Tibial nerve (tissue), 4 donors: ENCODE measurements at regions not wholly inside any gene's neighbourhood (a gene's known extent, or its start where the extent isn't known, plus 50 kb on each side); places are given as distances from the start of the nearest gene placed in this dataset.
A peak's percentile ranks its signal among the peaks of the same experiment; 100 is the strongest.

Source experiments
- DNase-seq, 2 donors: peaks; one replicate each; pipeline ENCODE4 v3.0.0-alpha.2; 2019; ENCODE audit warnings: low spot score in 2 of 2
- H3K27ac ChIP-seq, 4 donors: fragments of 200-600 bp; sonication (generic) in 3 of 4; one replicate each; pipeline ENCODE4 v1.5.1; 2017 to 2019; ENCODE audit warnings: mild to moderate bottlenecking in 1 of 4
- H3K27me3 ChIP-seq, 2 donors: fragments of 200-600 bp; sonication (generic) in 1 of 2; one replicate each; pipeline versions ENCODE4 v1.5.1 to v1.6.0; 2017 to 2019
- H3K36me3 ChIP-seq, 3 donors: fragments of 200-600 bp; sonication (generic); one replicate each; pipeline ENCODE4 v1.5.1; 2018 to 2019
- H3K4me1 ChIP-seq, 4 donors: fragments of 200-600 bp; sonication (generic) in 3 of 4; one replicate each; pipeline ENCODE4 v1.5.1; 2017 to 2019
- H3K4me3 ChIP-seq, 4 donors: fragments of 200-600 bp; sonication (generic) in 3 of 4; one replicate each; pipeline ENCODE4 v1.5.1; 2017 to 2019; ENCODE audit warnings: mild to moderate bottlenecking in 1 of 4, moderate library complexity in 1 of 4
- H3K9me3 ChIP-seq, 4 donors: fragments of 200-600 bp; sonication (generic) in 3 of 4; one replicate each; pipeline ENCODE4 v1.5.1; 2017 to 2019
- CTCF ChIP-seq, 5 experiments: fragments of 200-600 bp in 3 of 5; fragments of 450-650 bp in 2 of 5; sonication (generic) in 3 of 5; IDR thresholded peaks; one replicate each; pipeline ENCODE4 v1.5.1; 2016 to 2019; ENCODE audit warnings: antibody characterized with exemption in 5 of 5, mild to moderate bottlenecking in 3 of 5, moderate library complexity in 2 of 5
- EP300 ChIP-seq, 2 donors: sonication (generic); formaldehyde crosslinking; IDR thresholded peaks; one replicate each; pipeline ENCODE4 v1.6.1; 2017; ENCODE audit warnings: antibody characterized with exemption in 2 of 2, mild to moderate bottlenecking in 1 of 2
- POLR2A ChIP-seq, 2 donors: fragments of 450-650 bp; IDR thresholded peaks; one replicate each; pipeline ENCODE4 v1.6.1; 2017; ENCODE audit warnings: antibody characterized with exemption in 2 of 2, mild to moderate bottlenecking in 2 of 2, moderate library complexity in 2 of 2
- WGBS, 2 donors: methylation state at CpG; one replicate each; pipeline ENCODE4 v1.1.5; 2018; 5-methylcytosine and 5-hydroxymethylcytosine counted together

- no peak overlapping the region for H3K4me3 ChIP-seq
- peak in 1 of 2 donors; percentile 41 for TF ChIP-seq EP300 (IDR thresholded peaks at IDR 0.05)
- TF ChIP-seq POLR2A (IDR thresholded peaks at IDR 0.05), result no peak
- 18 to 20% methylated on average over 9 of the region's 9 CpGs for WGBS, 2 donors
- H3K9me3 ChIP-seq, result no peaks in the 10 kb centered on the region
- DNase-seq, result no peak
- H3K36me3 ChIP-seq, result no peaks in the 10 kb centered on the region
- no peak overlapping the region for H3K27ac ChIP-seq
- peaks cover 0 to 11% (median 2%) of the 10 kb centered on the region in 4 donors for H3K4me1 ChIP-seq
- peaks cover 0 to 2% of the 10 kb centered on the region in 2 donors for H3K27me3 ChIP-seq
Measured at GRCh38 chr9:21549251-21549765, 67.2 kb upstream of the IFNE start.

- peaks cover 0 to 11% (median 2%) of the 10 kb centered on the region in 4 donors for H3K4me1 ChIP-seq
- TF ChIP-seq CTCF (IDR thresholded peaks at IDR 0.05) (no peak), EP300 (IDR thresholded peaks at IDR 0.05) (no peak), POLR2A (IDR thresholded peaks at IDR 0.05) (no peak)
- H3K36me3 ChIP-seq, result no peaks in the 10 kb centered on the region
- H3K27ac ChIP-seq, result no peak overlapping the region
- H3K9me3 ChIP-seq, result no peaks in the 10 kb centered on the region
- no peak for DNase-seq
- 84 to 94% methylated on average over 4 of the region's 4 CpGs for WGBS, 2 donors
- H3K27me3 ChIP-seq, result peaks cover 0 to 3% of the 10 kb centered on the region in 2 donors
- no peak overlapping the region for H3K4me3 ChIP-seq
Measured at GRCh38 chr9:21549890-21550289, 67.8 kb upstream of the IFNE start.

DNA sequence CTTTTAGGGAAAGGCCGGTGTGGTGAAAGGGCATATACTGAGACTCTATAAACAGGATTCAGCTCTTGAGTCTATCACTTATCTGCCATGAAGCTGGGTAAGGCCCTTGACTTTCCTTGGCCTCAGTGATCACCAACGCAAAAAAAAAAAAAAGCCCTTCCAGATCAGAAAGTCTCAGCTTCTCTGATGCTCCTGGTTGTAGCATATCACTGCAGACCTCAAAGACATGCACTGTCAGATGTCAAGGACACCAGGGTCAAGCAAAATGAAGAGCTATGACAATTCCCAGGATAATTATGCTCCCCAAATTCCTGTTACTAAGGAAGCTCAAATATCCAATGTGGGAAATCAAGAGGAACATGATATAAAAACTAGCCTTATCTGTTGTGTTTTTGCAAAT is 68.3 kb upstream of the IFNE start:
- 91% methylated on average over 2 of the region's 2 CpGs for WGBS, 2 donors
- no peaks in the 10 kb centered on the region for H3K36me3 ChIP-seq
- H3K27ac ChIP-seq, result no peak overlapping the region
- TF ChIP-seq EP300 (IDR thresholded peaks at IDR 0.05) (no peak), POLR2A (IDR thresholded peaks at IDR 0.05) (no peak), CTCF (IDR thresholded peaks at IDR 0.05) (no peak)
- peaks cover 0 to 8% of the 10 kb centered on the region in 2 donors for H3K27me3 ChIP-seq
- peaks cover 0 to 11% (median 2%) of the 10 kb centered on the region in 4 donors for H3K4me1 ChIP-seq
- DNase-seq, result no peak
- no peaks in the 10 kb centered on the region for H3K9me3 ChIP-seq
- no peak overlapping the region for H3K4me3 ChIP-seq

- H3K27me3 ChIP-seq, result peaks cover 0 to 17% of the 10 kb centered on the region in 2 donors
- TF ChIP-seq POLR2A (IDR thresholded peaks at IDR 0.05), result no peak
- no peak for TF ChIP-seq CTCF (IDR thresholded peaks at IDR 0.05)
- no peak for TF ChIP-seq EP300 (IDR thresholded peaks at IDR 0.05)
- no peaks in the 10 kb centered on the region for H3K9me3 ChIP-seq
- no peak for DNase-seq
- WGBS, 2 donors, result 63 to 94% methylated on average over 2 of the region's 2 CpGs
- H3K36me3 ChIP-seq, result no peaks in the 10 kb centered on the region
- no peak overlapping the region for H3K27ac ChIP-seq
- H3K4me1 ChIP-seq, result peaks cover 0 to 11% (median 2%) of the 10 kb centered on the region in 4 donors
- H3K4me3 ChIP-seq, result no peak overlapping the region
Measured at GRCh38 chr9:21551401-21551800, 69.3 kb upstream of the IFNE start.

- Histone ChIP-seq H3K9me3 (no peaks in the 10 kb centered on the region), H3K4me1 (peaks cover 0 to 11% (median 2%) of the 10 kb centered on the region in 4 donors), H3K4me3 (no peak overlapping the region), H3K27me3 (peaks cover 4 to 28% of the 10 kb centered on the region in 2 donors), H3K36me3 (no peaks in the 10 kb centered on the region), H3K27ac (no peak overlapping the region)
- TF ChIP-seq POLR2A (IDR thresholded peaks at IDR 0.05) (no peak), EP300 (IDR thresholded peaks at IDR 0.05) (no peak), CTCF (IDR thresholded peaks at IDR 0.05) (no peak)
- no peak for DNase-seq
- WGBS, 2 donors, result 85 to 89% methylated on average over 3 of the region's 3 CpGs
Measured at GRCh38 chr9:21552244-21553170, 70.4 kb upstream of the IFNE start.
